RWPE1 (cell line): ENCODE measurements at regions not wholly inside any gene's neighbourhood (a gene's known extent, or its start where the extent isn't known, plus 50 kb on each side); places are given as distances from the start of the nearest gene placed in this dataset.

Source experiments
- CTCF ChIA-PET: fragments of 350-600 bp; sonication (Branson Sonifier 250); formaldehyde crosslinking; extraction: SDS; loops from one replicate; lab custom pipeline; 2021; lab: Yijun Ruan, JAX
- POLR2A ChIA-PET: fragments of 400-600 bp; formaldehyde crosslinking; extraction: SDS; loops from one replicate; lab custom pipeline; 2020; ENCODE audit warnings: antibody characterized with exemption; ENCODE audit not compliant: low non-redundant PET; lab: Yijun Ruan, JAX
- DNase-seq: peaks from one replicate; pipeline ENCODE4 v3.0.0; 2012; ENCODE audit warnings: low spot score
- H3K27ac ChIP-seq: fragments of 450-650 bp; 2 replicates; pipeline ENCODE4 v1.5.1; 2017
- CTCF ChIP-seq: fragments of 450-650 bp; conservative IDR thresholded peaks from 2 replicates; pipeline ENCODE4 v1.5.1; 2017; ENCODE audit warnings: low read depth, mild to moderate bottlenecking

GRCh38 chr2:12317286-12317685 lies 399.4 kb upstream of the TRIB2 start:
- no peak for DNase-seq
- H3K27ac ChIP-seq = peak overlapping the region; percentile 97
- no peak for TF ChIP-seq CTCF
- POLR2A ChIA-PET = no interaction called here
- CTCF ChIA-PET = interaction anchor here (0.5 kb wide), 1 partner anchor 399 kb away, joined by 3 read pairs; no protein-coding TSS in a partner anchor

- ChIA-PET CTCF (interaction anchor here (0.5 to 0.8 kb wide), 2 partner anchors 38 to 398 kb away, joined by 3 to 5 read pairs; no protein-coding TSS in a partner anchor), POLR2A (no interaction called here)
- DNase-seq = peak; percentile 80
- peak overlapping the region; percentile 97 for H3K27ac ChIP-seq
- no peak for TF ChIP-seq CTCF
Observed at GRCh38 chr2:12317814-12318426, 398.8 kb upstream of the TRIB2 start.

- ChIA-PET CTCF (interaction anchor here (0.6 to 1.0 kb wide), 6 partner anchors 37 to 688 kb away, joined by 3 to 5 read pairs (median 3); no protein-coding TSS in a partner anchor), POLR2A (no interaction called here)
- TF ChIP-seq CTCF = no peak
- H3K27ac ChIP-seq = peak overlapping the region; percentile 97
- DNase-seq = peak; percentile 67
Observed at GRCh38 chr2:12318427-12319057, 398.2 kb upstream of the TRIB2 start.

- no peak for DNase-seq
- TF ChIP-seq CTCF = no peak
- CTCF ChIA-PET = interaction anchor here (1.4 kb wide), 1 partner anchor 24 kb away, joined by 3 read pairs; no protein-coding TSS in a partner anchor
- H3K27ac ChIP-seq = no peak overlapping the region
- POLR2A ChIA-PET = no interaction called here
Observed at GRCh38 chr2:12320027-12320734, 396.6 kb upstream of the TRIB2 start.

GRCh38 chr2:12320991-12321641 lies 395.6 kb upstream of the TRIB2 start:
- peak; percentile 63 for DNase-seq
- CTCF ChIA-PET = no interaction called here

More at GRCh38 chr2:12320991-12321641, 395.6 kb upstream of the TRIB2 start:
- TF ChIP-seq CTCF = no peak
- POLR2A ChIA-PET = no interaction called here
- H3K27ac ChIP-seq = peak overlapping the region; percentile 67
